Kidney glomerular epithelial cell (primary cell): ENCODE measurements at regions not wholly inside any gene's neighbourhood (a gene's known extent, or its start where the extent isn't known, plus 50 kb on each side); places are given as distances from the start of the nearest gene placed in this dataset.
A peak's percentile ranks its signal among the peaks of the same experiment; 100 is the strongest.

Source experiments
- DNase-seq: peaks from one replicate; lab custom pipeline; 2025; lab: John Stamatoyannopoulos, UW

- DNase-seq = no peak
Measured at GRCh38 chr2:136452528-136452927, 312.8 kb upstream of the THSD7B start.

GRCh38 chr2:136448986-136449780 is 316.2 kb upstream of the THSD7B start:
- no peak for DNase-seq

- no peak for DNase-seq
Measured at GRCh38 chr2:136448432-136448831, 316.9 kb upstream of the THSD7B start.

GRCh38 chr2:136444323-136444722 is 321.0 kb upstream of the THSD7B start:
- no peak for DNase-seq

- DNase-seq = no peak
Measured at GRCh38 chr2:136443661-136444060, 321.7 kb upstream of the THSD7B start.

- no peak for DNase-seq
Measured at GRCh38 chr2:136441979-136442714, 323.2 kb upstream of the THSD7B start.

GRCh38 chr2:136439064-136439676 is 321.2 kb upstream of the CXCR4 start:
- DNase-seq = no peak

- DNase-seq = no peak
Measured at GRCh38 chr2:136437461-136437860, 319.5 kb upstream of the CXCR4 start.

- no peak for DNase-seq
Measured at GRCh38 chr2:136436936-136437335, 319.0 kb upstream of the CXCR4 start.

- DNase-seq = no peak
Measured at GRCh38 chr2:136434251-136434715, 316.3 kb upstream of the CXCR4 start.

- DNase-seq = no peak
Measured at GRCh38 chr2:136433261-136433660, 315.3 kb upstream of the CXCR4 start.

- no peak for DNase-seq
Measured at GRCh38 chr2:136424112-136424511, 306.2 kb upstream of the CXCR4 start.

- peak; percentile 21 for DNase-seq
Measured at GRCh38 chr2:136423516-136423996, 305.6 kb upstream of the CXCR4 start.

GRCh38 chr2:136422512-136422911 is 304.6 kb upstream of the CXCR4 start:
- no peak for DNase-seq

GRCh38 chr2:136420346-136420745 is 302.4 kb upstream of the CXCR4 start:
- no peak for DNase-seq

- no peak for DNase-seq
Measured at GRCh38 chr2:136411946-136412345, 294.0 kb upstream of the CXCR4 start.

- DNase-seq = no peak
Measured at GRCh38 chr2:136410673-136411072, 292.7 kb upstream of the CXCR4 start.

- no peak for DNase-seq
Measured at GRCh38 chr2:136408795-136409194, 290.8 kb upstream of the CXCR4 start.

- DNase-seq = no peak
Measured at GRCh38 chr2:136407952-136408318, 290.0 kb upstream of the CXCR4 start.

GRCh38 chr2:136407117-136407951 is 289.4 kb upstream of the CXCR4 start:
- DNase-seq = no peak

- no peak for DNase-seq
Measured at GRCh38 chr2:136404925-136405324, 287.0 kb upstream of the CXCR4 start.

- DNase-seq = no peak
Measured at GRCh38 chr2:136404176-136404575, 286.2 kb upstream of the CXCR4 start.
